HG03066 (cell line): ENCODE measurements at regions not wholly inside any gene's neighbourhood (a gene's known extent, or its start where the extent isn't known, plus 50 kb on each side); places are given as distances from the start of the nearest gene placed in this dataset.
"Not testable (repeated sequence)": the region's sequence is repeated elsewhere in the genome, so short reads cannot be mapped to it uniquely, and the experiment has no call there.

ENCODE experiments used
- ATAC-seq: cut with Tn5 transposase; IDR thresholded peaks from one replicate; pipeline ENCODE4 v1.9.1; 2021; ENCODE audit warnings: low read depth; ENCODE audit not compliant: unreplicated experiment

DNA sequence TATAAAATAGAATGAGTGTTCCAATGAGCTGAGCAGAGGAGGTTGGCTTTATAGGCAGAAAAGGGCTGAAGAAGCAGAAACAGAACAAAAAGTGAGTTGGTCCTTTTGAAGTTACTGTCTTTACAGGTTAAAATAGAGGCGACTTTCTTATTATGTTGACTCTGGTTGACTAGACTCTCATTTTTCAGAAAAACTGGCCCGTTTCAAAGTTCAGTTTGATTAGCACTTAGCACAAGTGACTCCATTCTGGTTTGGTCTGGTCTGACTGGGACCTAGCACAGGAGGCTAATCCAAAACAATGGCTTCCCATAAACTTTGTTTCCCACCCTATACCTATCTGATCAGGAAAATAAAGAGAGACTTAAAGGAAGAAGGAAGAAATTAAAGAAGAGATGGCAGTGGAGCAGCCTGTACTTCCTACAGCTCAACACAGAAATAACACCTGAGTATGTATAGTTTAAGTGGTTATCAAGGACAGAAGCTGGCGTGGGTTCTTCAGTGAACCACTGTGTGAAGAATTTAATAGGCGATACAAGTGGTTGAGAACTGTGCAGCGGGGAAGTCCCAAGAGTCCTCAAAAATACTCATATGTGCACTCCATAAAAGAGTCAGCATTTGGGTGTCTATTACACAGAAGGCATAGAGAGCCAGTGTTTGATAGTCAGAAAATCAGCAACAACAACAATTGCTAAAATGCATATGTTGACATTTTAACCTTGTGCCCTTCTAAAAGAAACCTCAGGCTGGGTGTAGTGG is 554.8 kb upstream of the HTR2C start:
- ATAC-seq = no peak

DNA sequence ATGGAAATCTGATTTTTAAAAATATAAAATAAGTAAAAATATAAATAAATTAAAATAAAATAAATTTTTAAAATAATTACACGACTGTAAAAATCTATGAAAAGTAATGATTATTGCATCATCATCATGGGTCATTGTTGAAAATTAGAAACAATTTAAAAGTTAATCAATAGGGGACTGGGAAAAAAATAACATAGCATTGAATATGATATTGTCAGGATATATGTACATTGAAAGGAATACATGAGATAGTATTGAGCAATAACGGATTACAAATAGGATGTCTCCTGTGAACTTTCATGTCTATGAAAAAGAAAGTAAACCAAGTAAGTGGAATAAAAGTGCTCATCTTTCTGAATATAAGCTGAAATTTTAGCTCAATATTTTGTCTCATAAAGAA is 566.8 kb upstream of the HTR2C start:
- no peak for ATAC-seq

DNA sequence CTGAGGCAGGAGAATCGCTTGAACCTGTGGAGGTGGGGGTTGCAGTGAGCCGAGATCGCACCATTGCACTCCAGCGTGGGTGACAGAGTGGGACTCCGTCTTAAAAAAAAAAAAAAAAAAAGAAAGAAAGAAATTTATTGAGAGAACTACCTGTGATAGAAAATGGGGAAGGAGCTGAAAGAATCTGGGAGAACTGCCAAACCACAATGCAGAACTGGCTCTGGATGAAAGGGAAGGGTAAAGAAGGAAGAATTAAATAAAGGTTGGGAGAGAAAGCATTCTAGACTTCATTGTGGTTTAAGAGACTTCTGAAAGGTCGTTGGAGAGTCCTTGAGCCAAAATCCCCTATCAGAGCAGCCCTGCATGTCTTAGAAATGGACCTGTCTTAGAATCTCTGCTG is 567.9 kb upstream of the HTR2C start:
- no peak for ATAC-seq

DNA sequence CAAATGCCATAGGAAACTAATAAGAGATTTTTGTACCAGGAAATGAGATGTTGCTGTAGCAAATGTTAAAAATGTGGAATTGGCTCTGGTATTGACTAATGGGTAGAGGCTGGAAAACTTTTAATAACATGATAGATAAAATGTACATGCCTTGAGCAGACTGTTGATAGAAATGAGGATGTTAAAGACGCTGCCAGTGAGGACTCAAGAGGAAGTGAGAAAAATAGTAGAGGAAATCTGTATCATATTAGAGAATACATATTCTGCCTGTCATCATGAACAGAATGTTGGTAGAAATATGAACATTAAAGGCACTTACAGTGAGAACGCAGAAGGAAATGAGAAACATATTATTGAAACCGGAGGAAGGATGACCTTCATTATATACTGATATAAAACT is 577.2 kb upstream of the HTR2C start:
- no peak for ATAC-seq

DNA sequence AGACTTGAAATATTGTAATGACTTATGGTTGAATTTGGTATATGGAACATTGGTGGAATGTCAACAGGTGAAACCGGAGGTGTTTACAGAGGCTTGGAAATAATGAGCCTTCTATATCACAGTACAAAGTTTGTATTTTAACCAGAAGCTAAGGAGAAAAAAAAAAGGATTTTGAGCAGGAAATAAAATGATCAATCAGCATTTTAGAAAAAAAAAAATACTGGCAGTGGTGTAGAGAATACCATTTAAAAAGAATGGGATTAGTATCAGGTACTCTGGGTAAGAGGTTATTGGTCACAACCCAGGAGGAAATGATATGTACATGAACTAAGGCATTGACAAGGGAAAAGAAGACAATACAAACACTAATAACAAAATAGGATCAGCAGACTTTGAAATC is 587.1 kb upstream of the HTR2C start:
- no peak for ATAC-seq

DNA sequence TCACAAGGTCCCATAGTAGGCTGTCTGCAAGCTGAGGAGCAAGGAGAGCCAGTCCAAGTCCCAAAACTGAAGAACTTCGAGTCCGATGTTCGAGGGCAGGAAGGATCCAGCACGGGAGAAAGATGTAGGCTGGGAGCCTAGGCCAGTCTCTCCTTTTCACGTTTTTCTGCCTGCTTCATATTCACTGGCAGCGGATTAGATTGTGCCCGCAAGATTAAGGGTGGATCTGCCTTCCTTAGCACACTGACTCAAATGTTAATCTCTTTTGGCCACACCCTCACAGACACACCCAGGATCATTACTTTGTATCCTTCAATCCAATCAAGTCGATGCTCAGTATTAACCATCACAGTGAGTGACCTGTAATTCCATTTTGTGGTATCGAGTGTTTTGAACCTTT is 592.2 kb upstream of the HTR2C start:
- not testable (repeated sequence) for ATAC-seq

DNA sequence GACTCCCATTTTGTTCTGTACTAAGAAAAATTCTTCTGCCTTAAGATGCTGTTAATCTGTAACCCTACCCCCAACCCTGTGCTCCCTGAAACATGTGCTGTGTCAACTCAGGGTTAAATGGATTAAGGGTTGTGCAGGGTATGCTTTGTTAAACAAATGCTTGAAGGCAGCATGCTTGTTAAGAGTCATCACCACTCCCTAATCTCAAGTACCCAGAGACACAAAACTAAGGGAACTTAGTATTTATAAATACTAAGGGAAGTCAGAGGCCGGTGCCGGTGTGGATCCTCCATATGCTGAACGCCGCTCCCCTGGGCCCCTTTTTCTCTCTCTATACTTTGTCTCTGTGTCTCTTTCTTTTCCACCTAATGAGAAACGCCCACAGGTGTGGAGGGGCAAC is 593.2 kb upstream of the HTR2C start:
- not testable (repeated sequence) for ATAC-seq

DNA sequence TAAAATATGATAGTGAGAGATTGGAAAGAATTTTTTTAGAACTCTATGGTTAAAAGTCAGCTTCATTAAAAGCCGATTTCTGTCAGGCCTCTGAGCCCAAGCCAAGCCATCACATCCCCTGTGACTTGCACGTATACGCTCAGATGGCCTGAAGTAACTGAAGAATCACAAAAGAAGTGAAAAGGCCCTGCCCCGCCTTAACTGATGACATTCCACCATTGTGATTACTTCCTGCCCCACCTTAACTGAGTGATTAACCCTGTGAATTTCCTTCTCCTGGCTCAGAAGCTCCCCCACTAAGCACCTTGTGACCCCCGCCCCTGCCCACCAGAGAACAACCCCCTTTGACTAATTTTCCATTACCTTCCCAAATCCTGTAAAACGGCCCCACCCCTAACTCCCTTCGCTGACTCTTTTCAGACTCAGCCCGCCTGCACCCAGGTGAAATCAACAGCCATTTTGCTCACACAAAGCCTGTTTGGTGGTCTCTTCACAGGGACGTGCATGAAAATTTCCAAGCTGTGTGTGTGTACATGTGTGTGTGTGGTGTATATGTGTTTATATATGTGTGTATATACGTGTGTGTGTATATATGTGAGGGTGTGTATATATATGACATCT is 595.5 kb upstream of the HTR2C start:
- not testable (repeated sequence) for ATAC-seq

DNA sequence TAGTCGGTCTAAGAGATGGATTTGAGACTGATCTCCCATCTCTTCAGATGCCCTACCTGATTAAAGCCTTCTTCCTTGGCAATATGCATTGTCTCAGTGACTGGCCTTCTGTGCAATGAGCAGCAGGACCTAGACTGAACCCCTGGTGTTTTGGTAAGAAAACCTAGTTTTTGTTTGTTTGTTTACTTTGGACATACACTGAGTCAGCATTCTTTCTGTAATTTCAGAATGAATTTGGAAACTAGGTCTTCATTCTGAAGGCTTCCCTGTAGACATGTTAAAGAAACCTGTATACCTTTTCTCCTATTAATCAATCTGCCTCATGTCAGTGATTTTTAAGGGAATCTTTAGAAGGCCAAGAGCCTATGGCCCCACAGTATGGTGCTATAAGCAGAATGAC is 597.5 kb upstream of the HTR2C start:
- ATAC-seq = no peak

DNA sequence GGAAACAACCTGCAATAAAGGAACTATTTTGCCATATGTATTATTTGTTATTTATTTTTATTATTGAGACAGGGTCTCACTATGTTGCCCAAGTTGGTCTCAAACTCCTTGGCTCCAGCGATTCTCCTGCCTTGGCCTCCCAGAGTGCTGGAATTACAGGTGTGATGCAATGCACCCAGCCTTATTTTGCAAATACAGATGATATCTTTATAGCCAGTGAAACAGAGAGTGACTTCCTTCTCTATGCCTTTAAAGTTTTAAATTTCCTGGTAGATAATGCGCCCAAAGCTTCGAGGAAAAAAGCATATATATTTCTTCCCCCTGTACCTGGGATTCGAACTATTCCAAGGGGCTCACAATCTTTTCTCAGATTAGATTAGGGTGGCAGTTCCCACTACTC is 601.1 kb upstream of the HTR2C start:
- ATAC-seq = no peak

DNA sequence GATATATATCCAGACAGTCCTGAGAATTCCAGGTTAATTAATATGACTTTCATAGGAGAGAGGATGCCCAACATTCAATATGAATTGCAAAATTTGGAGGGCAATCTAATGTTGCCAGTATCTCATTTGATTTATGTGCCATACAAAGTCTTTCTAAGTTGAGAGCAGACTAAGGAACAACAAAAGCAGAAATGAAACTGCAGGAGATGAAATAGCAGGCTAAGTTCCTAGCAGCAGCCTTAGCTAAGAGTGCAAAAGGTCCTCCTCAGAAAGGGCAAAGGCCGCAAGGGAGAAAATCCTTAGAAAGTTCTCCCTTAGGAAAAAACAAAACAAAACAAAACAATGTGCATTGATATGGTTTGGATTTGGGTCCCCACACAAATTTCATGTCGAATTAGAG is 602.9 kb upstream of the HTR2C start:
- ATAC-seq = no peak

DNA sequence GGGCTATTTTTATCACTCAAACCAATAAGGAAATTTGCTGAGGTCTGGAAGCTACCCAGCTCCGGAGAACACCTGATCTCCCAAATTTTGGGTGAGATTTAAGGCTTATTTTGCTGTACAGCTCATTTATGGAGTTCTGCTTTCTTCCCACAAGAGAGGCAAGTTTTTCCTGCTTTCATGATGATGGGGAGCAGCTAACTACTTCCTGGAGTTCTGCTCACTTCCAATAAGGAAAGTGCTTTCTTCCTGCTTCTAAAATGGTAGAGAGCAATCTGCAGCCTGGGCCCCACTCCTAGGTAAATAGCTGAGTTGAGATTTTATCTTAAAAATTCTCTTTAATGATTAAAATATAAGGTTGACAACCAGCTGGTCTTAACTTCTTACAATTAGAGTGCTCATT is 606.0 kb upstream of the HTR2C start:
- no peak for ATAC-seq

DNA sequence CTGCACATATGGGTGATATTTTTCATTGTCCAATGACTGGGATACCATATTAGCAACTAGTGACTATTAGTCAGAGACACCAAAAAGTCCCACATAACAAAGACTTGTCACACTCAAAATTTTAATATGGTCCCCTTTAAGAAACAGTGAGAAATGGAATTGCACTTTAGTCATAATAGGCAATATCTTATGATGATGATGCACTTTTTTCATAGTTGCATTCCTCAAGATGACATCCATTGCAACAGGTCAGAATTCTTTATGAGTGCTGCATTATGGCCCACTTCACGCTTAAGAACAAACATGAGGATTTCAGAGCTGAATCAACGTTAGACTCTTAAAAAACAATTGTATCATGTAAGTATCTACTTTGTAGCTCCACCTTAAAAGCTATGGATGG is 608.4 kb upstream of the HTR2C start:
- ATAC-seq = no peak

DNA sequence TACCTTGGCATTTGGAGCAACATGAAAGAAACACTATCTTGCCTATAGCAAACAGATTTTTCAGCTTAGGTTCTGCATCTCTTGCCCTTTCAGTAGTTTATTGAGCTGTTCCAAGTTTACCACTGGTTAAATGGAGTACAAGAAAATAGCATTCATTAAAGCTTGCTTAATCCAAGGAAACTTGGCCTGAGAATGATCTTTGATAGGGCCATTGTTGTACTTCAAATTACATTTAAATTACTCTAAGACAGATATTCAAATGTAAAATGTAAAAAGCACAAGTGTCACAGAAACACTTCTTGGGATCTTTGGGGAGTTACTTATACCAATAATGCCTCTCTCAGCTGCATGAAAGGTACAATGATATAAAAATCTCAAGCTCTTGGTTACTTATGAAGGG is 609.0 kb upstream of the HTR2C start:
- no peak for ATAC-seq

DNA sequence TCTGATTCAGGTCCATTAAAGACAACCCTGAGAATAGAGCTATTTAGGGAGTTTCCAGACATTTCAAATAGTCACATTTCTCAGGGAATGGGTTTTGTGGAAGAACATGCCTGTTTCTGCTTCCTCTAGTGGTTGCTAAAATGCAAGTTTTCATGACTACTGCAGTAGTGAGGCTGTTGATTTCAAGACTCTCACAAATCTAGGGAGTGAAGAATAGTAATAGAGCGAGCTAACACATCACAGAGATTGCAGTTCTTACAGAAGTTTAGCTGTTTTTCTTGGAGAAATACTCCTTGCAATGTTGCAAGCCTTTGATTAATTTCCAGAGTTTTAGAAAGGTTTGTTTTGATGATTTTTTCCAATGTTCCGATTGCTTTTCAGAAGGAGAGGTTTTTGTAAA is 610.2 kb upstream of the HTR2C start:
- ATAC-seq = no peak

DNA sequence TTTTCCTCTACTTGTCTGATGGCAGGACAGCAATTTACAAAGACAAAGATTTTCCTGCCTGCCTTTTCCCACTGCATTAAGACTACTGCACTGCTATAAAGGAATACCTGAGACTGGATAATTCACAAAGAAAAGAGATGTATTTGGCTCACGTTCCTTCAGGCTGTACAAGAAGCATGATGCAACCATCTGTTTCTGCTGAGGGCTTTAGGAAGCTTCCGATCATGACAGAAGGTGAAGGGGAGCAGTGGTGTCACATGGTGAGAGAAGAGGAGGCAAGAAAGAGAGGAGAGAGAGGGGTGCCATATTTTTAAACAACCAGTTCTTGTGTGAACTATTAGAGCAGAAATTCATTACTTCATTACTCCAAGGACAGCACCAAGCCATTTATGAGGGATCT is 617.1 kb upstream of the HTR2C start:
- ATAC-seq = no peak

DNA sequence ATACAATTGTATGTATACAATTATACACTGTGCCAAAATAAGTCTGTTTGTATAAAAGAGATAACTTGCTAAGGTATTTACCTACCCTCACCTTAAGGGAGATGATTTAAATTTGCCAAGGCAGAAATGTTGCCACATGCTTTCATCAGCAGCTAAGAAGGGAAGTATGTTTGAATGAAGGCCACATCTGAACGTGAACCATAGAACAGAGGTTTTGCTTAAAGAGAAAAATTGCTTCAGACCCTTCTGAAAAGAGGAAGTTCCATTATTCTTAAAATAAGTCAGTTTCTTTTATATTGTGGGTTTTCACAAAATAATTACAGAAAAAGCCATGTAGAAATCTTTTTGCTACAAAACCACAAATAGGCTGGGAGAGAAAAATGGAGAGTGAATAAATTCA is 621.5 kb upstream of the HTR2C start:
- ATAC-seq = no peak

DNA sequence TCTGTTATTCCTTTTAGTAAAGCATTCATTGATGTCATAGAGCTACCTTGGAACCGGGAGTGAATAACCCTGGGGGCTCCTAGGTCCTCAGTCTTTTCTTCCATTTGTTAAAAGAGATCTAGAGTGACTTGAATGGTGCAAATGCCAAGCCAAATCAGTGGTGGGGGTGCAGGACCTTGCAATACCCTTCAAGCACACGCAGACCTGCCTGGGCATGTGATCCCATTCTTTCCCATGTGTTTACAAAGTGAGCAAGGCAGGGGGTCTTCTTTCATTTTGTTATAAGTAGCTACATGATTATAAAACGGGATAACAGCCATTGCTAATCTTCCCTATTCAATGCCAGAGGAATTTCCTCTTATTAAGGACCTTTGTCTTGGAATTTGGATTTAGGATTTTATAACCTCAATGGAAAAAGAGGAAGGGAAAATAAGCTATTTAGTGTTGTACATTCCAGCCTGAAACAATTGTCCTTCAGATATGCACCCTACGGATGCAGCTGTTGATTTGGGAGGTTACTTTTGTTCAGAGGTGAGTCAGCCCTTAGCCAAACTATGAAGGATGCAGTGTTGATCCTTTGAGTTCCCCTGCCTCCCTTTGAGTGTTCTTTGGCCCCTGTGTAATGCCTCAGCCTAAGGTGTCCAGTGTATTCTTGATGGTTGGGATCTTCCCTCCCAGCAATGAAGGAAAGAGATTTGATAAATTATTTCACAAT is 623.8 kb upstream of the HTR2C start:
- no peak for ATAC-seq

DNA sequence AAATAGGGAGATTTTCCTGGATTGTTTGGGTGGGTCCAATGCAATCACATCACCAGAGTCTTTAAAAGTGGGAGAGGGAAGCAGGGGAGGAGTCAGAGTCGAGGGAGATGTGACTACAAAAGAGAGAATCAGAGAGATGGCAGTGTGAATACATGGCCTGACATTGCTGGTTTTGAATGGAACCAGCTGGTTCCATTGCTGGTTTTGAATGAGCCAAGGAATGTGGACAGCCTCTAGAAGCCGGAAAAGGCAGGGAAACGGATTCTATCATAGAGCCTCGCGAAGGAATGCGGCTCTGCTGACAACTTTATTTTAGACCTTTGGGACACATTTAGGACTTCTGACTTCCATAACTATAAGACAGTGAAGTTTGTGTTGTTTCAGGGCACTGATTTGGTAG is 627.0 kb upstream of the HTR2C start:
- no peak for ATAC-seq

DNA sequence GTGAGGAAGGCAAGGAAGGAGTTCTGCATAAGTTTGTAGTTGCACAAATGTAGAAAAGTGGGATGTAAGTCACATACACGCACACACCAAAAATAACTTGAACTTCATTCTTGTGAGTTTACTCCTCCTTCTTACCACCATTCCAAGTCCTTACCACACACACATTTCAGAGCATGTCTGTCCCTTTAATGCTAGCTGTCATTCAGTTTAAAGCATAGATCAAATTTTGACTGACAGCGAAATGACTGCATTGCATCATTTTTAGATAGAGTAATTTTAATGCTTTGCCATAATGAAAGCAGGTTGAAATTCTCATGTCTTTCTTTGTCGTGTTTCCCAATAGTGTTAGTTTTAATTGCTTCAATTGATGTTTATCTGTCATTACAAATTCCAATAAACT is 629.6 kb upstream of the HTR2C start:
- ATAC-seq = no peak

DNA sequence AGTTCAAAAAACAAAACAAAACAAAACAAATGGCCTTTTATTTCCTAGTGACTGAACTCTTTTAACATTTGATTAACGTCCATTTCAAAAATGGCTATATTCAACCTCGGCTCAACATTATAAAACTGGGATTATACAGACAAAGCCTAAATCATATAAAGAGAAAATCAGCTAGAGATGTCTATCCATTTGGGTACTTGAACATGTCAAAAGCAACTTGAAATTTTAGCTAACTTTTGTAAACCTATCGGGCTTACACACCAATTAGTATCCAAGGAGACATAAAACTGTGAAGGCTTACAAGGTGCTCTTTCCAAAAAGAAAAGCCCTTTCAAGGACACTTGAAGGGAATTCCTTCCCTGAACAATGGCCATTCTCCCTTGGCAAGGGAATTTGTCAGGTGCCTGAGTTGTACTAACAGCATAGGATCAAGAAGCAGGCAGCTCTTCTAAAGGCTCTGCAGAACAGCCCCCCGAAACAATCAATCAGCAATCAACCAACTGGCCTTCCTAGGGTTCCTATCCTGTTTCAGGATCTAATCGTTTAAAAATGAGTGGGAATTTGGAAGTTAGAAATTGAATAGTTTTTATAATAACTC is 633.7 kb upstream of the HTR2C start:
- no peak for ATAC-seq

DNA sequence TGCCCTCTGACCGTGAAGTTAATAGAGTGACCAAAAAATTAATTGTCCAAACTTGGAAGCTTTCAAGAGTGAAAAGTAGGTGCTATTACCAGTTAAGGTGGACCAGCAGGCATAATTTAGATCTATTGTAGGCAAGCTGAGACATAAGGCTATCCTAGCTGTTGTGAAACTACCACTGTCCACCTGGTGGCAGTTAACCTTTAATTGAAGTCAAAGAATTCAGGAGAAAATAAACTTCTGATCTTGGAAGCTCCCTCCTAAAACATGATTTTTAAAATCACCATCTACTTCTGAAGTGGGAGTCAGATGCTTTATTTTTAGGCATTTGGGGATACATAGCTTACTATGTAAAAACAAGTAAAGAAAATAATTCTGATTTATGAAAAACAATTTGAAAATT is 636.3 kb upstream of the HTR2C start:
- ATAC-seq = no peak
